ENCODE measurements at regions not wholly inside any gene's neighbourhood (a gene's known extent, or its start where the extent isn't known, plus 50 kb on each side); places are given as distances from the start of the nearest gene placed in this dataset.

- DNase-seq (ENCODE audit: low spot score) = no peak
Measured at GRCh38 chr11:134531327-134532130, 119.5 kb upstream of the B3GAT1 start.

DNA sequence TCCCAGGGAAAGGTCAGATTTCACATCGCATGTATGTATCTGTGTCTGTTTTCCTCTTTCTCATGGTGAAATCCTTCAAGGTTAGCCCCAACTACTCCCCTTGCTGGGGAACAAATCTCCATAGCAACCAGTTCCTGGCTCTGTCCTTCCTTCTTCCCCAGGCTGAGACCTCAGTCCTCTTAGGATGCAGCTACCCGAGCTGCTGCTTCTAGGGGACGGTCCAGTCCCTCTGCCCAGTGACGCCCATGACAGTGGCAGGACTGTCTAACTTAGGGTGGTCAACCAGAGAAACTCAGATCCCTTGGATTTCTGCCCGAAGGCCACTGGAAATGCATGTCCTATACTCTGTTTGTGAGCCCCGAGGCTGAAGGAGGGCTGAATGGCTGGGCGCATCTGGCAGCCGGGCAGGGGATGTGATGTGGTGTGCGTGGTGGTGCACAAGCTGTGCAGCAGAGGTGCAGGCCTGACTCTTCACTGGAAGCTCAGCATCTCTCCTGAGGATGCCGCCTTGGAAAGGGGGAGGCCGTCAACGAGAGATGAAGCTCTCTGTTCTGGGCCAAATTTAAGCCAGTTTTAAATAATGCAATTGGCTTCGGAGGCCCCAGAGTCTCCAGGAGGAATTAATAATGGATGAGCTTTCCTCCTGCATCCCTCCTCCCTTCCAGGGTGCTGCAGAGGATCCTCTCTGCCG lies 118.7 kb upstream of the B3GAT1 start:
- DNase-seq (ENCODE audit: low spot score) = no peak

DNA sequence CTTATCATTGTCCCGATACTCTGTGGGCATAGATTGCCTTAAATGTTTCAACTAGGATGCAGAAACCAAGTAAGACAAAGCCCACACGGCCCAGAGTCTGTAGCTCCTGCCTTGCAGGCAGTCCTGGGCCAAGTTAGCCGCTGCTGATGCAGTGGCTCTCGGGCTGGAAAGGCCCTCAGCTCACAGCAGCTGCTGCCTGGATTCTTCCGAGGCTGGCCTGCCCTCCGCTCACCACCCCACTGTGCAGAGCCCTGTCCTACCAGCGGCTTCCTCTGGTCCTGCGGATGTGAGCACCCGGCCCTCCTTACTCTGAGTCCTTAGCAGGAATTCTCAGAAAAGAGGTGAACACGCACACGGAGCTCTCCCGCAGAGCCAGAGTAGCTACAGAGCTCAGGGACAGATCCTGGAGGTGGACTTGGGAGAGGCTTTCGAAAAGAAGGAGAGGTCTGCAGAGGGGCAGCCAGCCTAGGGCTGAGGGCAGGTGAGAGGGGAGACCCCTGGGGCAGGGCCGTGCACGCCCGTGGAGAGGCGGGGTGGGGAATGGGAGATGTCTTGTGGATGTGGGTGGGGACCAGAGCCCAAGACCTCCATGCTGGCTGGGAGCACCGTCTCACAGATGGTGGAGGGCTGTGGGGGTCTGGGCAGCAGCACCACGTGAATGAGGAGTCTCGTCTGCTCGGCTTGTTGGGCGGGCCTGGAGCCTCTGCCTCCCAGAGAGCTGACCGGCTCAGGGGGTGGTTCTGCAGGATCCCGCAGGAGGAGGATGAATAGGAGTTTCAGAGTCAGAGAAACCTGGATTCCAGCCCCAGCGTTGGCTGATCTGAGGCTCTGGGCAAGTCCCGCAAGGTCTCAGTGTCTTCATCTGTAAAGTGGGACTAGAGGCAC lies 117.4 kb upstream of the B3GAT1 start:
- DNase-seq (ENCODE audit: low spot score) = no peak

GRCh38 chr11:134528453-134528852 lies 116.4 kb upstream of the B3GAT1 start:
- DNase-seq (ENCODE audit: low spot score) = no peak

DNA sequence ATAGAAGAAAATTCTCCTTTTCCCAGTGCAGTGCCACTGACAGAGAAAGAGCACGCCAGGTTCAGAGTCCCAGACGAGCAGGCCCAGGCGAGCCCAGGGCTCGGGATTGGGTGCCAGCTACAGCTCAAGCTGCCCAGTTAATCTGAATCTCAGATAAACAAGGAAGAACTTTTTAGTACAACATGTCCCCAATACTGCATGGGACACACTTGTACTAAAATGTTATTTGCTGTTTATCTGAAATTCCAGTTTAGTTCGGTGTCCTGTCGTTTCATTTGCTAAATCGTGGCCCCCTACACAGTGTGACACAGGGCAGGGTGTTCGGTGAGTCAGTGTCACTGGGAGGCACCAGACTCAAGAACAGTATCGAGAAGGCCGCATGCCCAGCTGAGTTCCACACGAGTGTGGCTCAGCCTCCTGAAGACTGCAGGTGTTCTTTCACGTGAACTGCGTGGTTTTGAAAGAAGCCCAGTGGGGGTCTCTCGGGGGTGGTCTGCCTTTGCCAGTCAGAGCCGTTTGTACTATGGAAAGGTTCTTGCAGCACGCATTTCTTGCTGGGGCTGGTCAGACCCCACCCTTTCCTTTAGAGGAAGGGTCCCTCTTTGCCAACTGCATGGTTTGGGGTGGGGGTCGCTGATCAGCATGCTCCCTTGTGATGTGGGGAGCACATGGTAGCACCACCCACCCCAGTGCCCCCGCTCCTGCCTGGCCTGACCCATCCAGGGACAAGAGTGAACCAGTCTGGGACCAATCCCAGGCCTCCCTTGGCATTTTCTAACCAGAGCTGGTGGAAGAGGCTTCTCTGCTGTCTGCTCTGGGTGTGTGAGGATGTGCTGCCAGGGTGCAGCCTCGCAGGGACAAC lies 115.6 kb upstream of the B3GAT1 start:
- no peak for DNase-seq (ENCODE audit: low spot score)

DNA sequence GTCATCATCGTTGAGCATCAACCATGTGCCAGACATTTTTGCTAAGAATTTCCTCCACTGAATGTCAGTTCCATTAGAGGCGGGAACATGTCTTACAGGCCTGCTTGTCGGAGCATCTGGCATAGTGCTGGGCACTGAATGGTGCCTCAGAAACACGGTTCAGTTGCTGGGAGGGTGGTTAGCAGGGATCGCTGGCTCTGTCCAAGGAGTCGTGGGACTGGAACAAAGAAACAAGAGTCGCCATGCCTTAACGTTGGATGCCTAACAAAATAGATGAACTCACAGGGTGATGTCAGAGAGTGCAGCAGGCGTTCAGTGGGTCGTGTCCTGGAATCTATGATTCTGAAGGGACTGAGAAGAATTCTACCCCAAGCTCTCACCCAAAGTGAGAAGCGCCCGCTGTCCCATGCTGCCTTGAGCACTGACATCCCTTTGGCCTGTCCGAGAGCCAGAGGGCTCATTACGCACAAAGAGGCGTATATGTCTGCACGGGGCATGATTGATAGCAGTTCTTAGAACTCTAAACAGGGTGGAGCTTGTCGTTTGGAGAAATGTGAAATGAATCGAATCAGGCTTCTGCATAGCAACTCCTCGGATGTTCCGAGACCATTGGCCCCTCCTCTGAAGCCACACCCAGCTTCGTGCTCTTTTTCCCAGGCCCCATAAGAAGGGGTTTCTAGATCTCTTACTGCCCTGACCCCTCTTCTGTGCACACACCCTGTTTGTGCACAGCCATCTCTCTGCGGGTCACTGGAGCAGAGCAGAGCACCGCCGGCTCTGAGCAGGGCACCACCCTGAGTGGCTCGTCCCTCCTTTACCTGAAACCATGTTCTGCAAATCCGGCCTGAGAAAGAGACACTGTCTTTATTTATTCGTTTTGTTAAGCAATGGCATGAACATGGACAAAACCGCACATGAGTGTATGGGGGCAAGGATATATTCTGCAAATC lies 113.1 kb upstream of the B3GAT1 start:
- DNase-seq (ENCODE audit: low spot score) = no peak

DNA sequence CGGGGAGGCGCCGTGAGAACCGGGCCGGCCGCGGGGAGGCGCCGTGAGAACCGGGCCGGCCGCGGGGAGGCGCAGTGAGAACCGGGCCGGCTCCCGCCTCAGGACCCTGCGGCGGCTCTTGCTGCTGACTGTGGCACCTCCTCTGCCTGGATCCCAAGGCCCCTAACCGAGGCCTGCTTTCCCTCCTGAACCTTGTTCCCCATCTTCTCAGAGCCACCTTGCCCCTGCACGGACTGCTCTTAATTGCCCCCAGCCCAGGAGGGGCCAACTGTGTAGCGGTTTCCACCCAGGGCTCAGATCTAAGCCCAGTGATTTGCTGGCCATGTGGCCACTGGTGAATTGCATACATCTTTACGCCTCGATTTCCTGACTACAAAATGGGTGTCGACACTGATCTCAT lies 112.2 kb upstream of the B3GAT1 start:
- DNase-seq (ENCODE audit: low spot score) = no peak

GRCh38 chr11:134522782-134523570 lies 110.9 kb upstream of the B3GAT1 start:
- DNase-seq (ENCODE audit: low spot score) = no peak

DNA sequence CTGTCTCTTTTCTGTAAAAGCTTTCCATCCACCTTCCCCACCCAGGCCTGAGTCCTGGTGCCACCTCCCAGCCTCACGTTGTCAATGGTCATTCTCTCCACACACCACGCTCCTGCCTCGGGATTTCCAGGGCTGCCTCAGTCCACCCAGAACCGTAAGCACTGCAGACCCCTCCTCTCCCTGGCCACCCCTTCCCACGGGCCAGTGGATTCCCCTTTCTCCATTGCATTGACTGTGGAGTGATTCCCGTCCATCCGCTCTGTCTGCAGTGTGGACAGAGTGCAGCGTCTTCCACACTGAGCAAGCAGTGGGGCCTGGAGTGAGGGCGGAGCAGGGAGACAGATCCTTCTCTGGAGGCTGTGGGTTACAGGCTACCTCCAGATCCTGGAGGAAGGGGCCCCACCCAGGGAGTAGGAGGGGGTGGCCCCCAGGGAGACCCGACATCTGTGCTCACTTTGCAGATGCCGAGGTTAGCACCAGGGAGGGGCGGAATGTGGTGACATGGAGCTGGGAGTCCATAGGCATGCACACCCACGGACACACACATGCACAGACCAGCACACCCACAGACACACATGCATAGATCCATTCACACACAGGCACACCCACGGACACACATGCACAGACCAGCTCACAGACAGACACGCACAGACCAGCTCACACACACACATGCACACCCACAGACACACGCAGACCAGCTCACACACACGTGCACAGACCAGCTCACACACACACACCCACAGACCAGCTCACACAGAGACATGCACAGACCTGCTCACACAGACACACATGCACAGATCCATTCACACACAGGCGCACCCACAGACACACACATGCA lies 109.6 kb upstream of the B3GAT1 start:
- no peak for DNase-seq (ENCODE audit: low spot score)

- no peak for DNase-seq (ENCODE audit: low spot score)
Measured at GRCh38 chr11:134521001-134521400, 109.0 kb upstream of the B3GAT1 start.

DNA sequence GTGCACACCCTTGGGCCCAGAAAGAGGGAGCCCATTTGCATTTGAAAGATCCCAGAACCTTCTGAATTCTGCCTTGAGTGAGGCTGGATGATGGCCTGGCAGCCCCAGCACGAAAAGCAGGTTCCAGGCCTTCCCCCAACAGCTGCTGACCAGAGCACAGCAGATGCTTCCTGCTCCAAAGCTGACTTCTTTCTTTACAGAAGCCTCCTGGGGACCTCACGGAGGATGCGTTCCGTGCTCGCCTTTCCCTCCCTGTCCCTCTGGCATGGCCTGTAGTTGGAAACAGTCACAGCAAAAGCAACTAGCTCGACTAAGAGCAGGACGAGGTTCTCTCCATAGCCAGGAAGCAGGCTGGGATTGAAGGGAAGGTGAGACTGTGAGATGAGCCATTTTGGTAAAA lies 107.7 kb upstream of the B3GAT1 start:
- no peak for DNase-seq (ENCODE audit: low spot score)

- DNase-seq (ENCODE audit: low spot score) = no peak
Measured at GRCh38 chr11:134519390-134519750, 107.3 kb upstream of the B3GAT1 start.

- DNase-seq (ENCODE audit: low spot score) = no peak
Measured at GRCh38 chr11:134518616-134519389, 106.8 kb upstream of the B3GAT1 start.

DNA sequence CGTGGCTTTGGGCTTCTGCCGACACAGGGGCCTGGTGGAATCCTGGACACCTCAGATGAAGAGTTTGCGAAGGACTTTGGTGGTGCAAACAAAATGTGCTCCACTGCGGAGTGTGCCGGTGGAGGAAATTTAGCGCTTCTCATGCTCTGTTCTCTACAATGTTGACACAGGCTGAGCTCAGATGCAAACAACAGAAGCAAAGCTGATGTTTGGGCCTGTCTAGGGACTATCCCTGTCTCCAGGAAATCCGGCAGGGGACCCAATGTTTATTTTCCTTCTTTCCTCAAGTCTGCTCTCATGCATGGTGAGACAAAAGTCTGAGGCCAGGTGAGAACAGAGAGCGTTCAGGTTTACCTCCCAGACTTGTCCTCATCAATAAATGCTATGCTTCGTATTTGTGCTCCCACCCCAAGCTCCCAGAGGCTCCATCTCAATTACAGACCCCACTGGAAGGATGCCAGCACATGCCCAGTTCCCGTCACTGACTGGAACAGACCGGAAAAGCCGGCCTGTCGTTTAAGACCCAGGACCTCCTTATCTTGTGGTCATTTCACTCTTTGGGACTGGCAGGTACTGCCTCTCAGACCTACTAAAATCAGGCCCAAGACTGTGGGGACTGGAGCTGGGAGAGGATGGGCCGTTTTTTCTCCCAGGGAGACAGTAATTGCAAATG lies 105.7 kb upstream of the B3GAT1 start:
- no peak for DNase-seq (ENCODE audit: low spot score)

DNA sequence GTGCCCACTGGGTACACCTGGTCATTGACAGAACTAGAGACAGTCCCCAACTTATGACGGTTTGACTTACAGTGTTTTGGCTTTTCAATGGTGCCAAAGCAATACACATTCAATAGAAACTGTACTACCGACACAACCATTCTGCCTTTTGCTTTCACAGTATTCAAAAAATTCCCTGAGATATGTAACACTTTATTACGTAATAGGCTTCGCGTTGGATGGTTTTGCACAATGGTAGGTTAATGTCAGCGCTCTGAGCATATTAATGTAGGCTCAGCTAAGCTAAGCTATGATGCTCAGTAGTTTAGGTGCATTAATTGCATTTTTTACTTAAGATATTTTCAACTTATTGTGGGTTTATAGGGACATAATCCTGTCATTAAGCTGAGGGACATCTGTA lies 105.1 kb upstream of the B3GAT1 start:
- DNase-seq (ENCODE audit: low spot score) = no peak

DNA sequence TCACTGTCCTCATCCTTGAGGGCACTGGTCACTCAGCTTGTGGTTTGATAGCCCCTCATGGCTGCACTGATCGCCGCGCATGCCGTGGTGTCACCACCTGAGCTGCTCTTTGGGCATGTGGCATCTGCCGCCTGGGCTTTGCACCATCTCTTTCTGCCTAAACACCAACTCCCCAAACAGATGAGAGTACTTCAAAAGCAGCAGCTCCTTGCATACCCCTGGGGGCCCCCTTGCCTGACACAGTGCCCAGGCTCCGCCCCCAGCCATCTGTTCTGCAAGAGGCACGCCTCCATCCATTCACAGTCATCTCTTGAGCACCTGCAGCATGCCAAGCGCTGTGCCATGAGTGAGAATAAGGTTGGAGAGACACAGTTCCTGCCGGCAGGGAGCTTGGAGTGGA lies 104.5 kb upstream of the B3GAT1 start:
- DNase-seq (ENCODE audit: low spot score) = no peak

Data from RKO (cell line).